ENCODE measurements at regions not wholly inside any gene's neighbourhood (a gene's known extent, or its start where the extent isn't known, plus 50 kb on each side); places are given as distances from the start of the nearest gene placed in this dataset.
"Not testable (repeated sequence)": the region's sequence is repeated elsewhere in the genome, so short reads cannot be mapped to it uniquely, and the experiment has no call there.

GRCh38 chr20:29877411-29878280 lies 1379.8 kb upstream of the DEFB115 start:
- BruUV-seq (replicated peaks); H3K9ac ChIP-seq (ENCODE audit: low read depth, low read length); H4K91ac ChIP-seq (ENCODE audit: insufficient read depth, low read depth, low read length); H3K18ac ChIP-seq (ENCODE audit: low read depth, low read length); H3K4me3 ChIP-seq (ENCODE audit: insufficient read depth, low read depth, low read length); H3K23ac ChIP-seq (ENCODE audit: low read depth, low read length); ATAC-seq (ENCODE audit: low read depth); H4K5ac ChIP-seq (ENCODE audit: low read depth, low read length); POLR2A ChIA-PET (ENCODE audit: unreplicated experiment); H3K14ac ChIP-seq (replicated peaks; ENCODE audit: low read depth, low read length); H2BK15ac ChIP-seq (ENCODE audit: low read depth, low read length); H3K27ac ChIP-seq (ENCODE audit: insufficient read depth, low read length); H3K4me1 ChIP-seq (ENCODE audit: control insufficient read depth, insufficient read depth, low read length); H4K8ac ChIP-seq (ENCODE audit: low read depth in 2 of 2, low read length in 2 of 2); H3K9me1 ChIP-seq (ENCODE audit: insufficient read depth, low read length); in situ Hi-C loops (cut with MboI; ENCODE audit: low sequenced_read_pairs); DNase-seq; H2AK9ac ChIP-seq (replicated peaks; ENCODE audit: low read depth, low read length, poor library complexity); H2BK5ac ChIP-seq (ENCODE audit: low read depth, low read length, poor library complexity, severe bottlenecking); H4K20me1 ChIP-seq (ENCODE audit: insufficient read depth, low read length); H3K27me3 ChIP-seq (ENCODE audit: control insufficient read depth, insufficient read depth, low read length); H3K36me3 ChIP-seq (ENCODE audit: control insufficient read depth, insufficient read depth, low read length); CTCF ChIA-PET; H3K79me1 ChIP-seq (ENCODE audit: low read depth in 1 of 2, low read length in 2 of 2); H2BK120ac ChIP-seq (ENCODE audit: low read depth, low read length); H2AK5ac ChIP-seq (ENCODE audit: low read depth, low read length); intact Hi-C loops (cut with micrococcal nuclease); dilution Hi-C loops (cut with HindIII; ENCODE audit: low sequenced_read_pairs, unreplicated experiment); H2BK20ac ChIP-seq (ENCODE audit: low read depth, low read length); H3K4me2 ChIP-seq (ENCODE audit: low read depth, low read length); H3K4ac ChIP-seq (ENCODE audit: low read depth, low read length); H3K56ac ChIP-seq (ENCODE audit: extremely low read depth, insufficient read depth, low read length); H2AFZ ChIP-seq (replicated peaks; ENCODE audit: low read length, poor library complexity): not testable (repeated sequence)
- H3K9me3 ChIP-seq (ENCODE audit: control insufficient read depth, insufficient read depth, low read length), result peaks cover 47% of the 10 kb centered on the region
- 50% methylated on average over 15 of the region's 31 CpGs; no CpG with 5 or more reads in 1 of the 2 experiments for WGBS, 2 experiments (ENCODE audit: extremely low coverage in 2 of 2, insufficient read length in 1 of 2)

All from IMR-90 (cell line).